ENCODE measurements at regions not wholly inside any gene's neighbourhood (a gene's known extent, or its start where the extent isn't known, plus 50 kb on each side); places are given as distances from the start of the nearest gene placed in this dataset.

- no peaks in the 10 kb centered on the region for H3K4me1 ChIP-seq
- ATAC-seq (no peak), DNase-seq (no peak)
- TF ChIP-seq CTCF (IDR thresholded peaks at IDR 0.05) (no peak), POLR2A (IDR thresholded peaks at IDR 0.05) (no peak)
- 77% methylated on average over 3 of the region's 3 CpGs for WGBS (ENCODE audit: insufficient coverage, low coverage, low lambda C conversion rate, missing lambda C conversion rate)
- intact Hi-C loops (cut with DNase I), result no loop called here
- no peak overlapping the region for H3K4me3 ChIP-seq
- no peaks in the 10 kb centered on the region for H3K27me3 ChIP-seq
- H3K27ac ChIP-seq, result no peak overlapping the region
- no peaks in the 10 kb centered on the region for H3K36me3 ChIP-seq
- H3K9me3 ChIP-seq, result no peaks in the 10 kb centered on the region
These were observed 369.0 kb upstream of the CWC22 start for GRCh38 chr2:180376066-180376465.

- no peaks in the 10 kb centered on the region for H3K36me3 ChIP-seq
- no peaks in the 10 kb centered on the region for H3K9me3 ChIP-seq
- TF ChIP-seq CTCF (IDR thresholded peaks at IDR 0.05) (no peak), POLR2A (IDR thresholded peaks at IDR 0.05) (no peak)
- H3K4me3 ChIP-seq, result no peak overlapping the region
- intact Hi-C loops (cut with DNase I), result no loop called here
- no peak overlapping the region for H3K27ac ChIP-seq
- H3K4me1 ChIP-seq, result no peaks in the 10 kb centered on the region
- H3K27me3 ChIP-seq, result no peaks in the 10 kb centered on the region
- WGBS (ENCODE audit: insufficient coverage, low coverage, low lambda C conversion rate, missing lambda C conversion rate), result 52% methylated on average over 3 of the region's 3 CpGs
- ATAC-seq (no peak), DNase-seq (no peak)
These were observed 367.6 kb upstream of the CWC22 start for GRCh38 chr2:180374502-180375281.

GRCh38 chr2:180370511-180371205, 363.6 kb upstream of the CWC22 start:
- intact Hi-C loops (cut with DNase I), result no loop called here
- H3K27ac ChIP-seq, result no peak overlapping the region
- 43% methylated on average over 2 of the region's 2 CpGs for WGBS (ENCODE audit: insufficient coverage, low coverage, low lambda C conversion rate, missing lambda C conversion rate)
- no peaks in the 10 kb centered on the region for H3K4me1 ChIP-seq
- H3K4me3 ChIP-seq, result no peak overlapping the region
- no peak for DNase-seq
- H3K9me3 ChIP-seq, result no peaks in the 10 kb centered on the region
- no peak for ATAC-seq
- H3K27me3 ChIP-seq, result no peaks in the 10 kb centered on the region
- no peaks in the 10 kb centered on the region for H3K36me3 ChIP-seq
- TF ChIP-seq POLR2A (IDR thresholded peaks at IDR 0.05) (no peak), CTCF (IDR thresholded peaks at IDR 0.05) (no peak)

GRCh38 chr2:180368881-180369280, 361.8 kb upstream of the CWC22 start:
- Histone ChIP-seq H3K27me3 (no peaks in the 10 kb centered on the region), H3K4me1 (no peaks in the 10 kb centered on the region), H3K4me3 (no peak overlapping the region), H3K9me3 (no peaks in the 10 kb centered on the region), H3K27ac (no peak overlapping the region), H3K36me3 (no peaks in the 10 kb centered on the region)
- no peak for ATAC-seq
- intact Hi-C loops (cut with DNase I), result no loop called here
- TF ChIP-seq CTCF (IDR thresholded peaks at IDR 0.05), result no peak
- TF ChIP-seq POLR2A (IDR thresholded peaks at IDR 0.05), result no peak
- DNase-seq, result no peak
- 42% methylated on average over 2 of the region's 2 CpGs for WGBS (ENCODE audit: insufficient coverage, low coverage, low lambda C conversion rate, missing lambda C conversion rate)

Data from right lobe of liver (tissue), 6 donors.